Heart left ventricle (tissue), 16 donors: ENCODE measurements at regions not wholly inside any gene's neighbourhood (a gene's known extent, or its start where the extent isn't known, plus 50 kb on each side); places are given as distances from the start of the nearest gene placed in this dataset.

Experiments used
- ATAC-seq, 4 donors: fragments of 200-7000 bp; cut with Tn5 transposase; one replicate each; pipeline ENCODE4 v1.9.1; 2020 to 2022; ENCODE audit warnings: moderate library complexity in 4 of 4, mild to moderate bottlenecking in 3 of 4, moderate number of reproducible peaks in 1 of 4
- DNase-seq, 5 donors: peaks; one replicate each; pipeline ENCODE4 v3.0.0-alpha.2; 2020
- H3K27ac ChIP-seq, 12 donors: fragments of 200-600 bp; sonication (generic) in 4 of 12; one replicate each; pipeline versions ENCODE4 v1.5.0 to v1.8.0; 2016 to 2022; ENCODE audit warnings: mild to moderate bottlenecking in 2 of 12
- H3K27me3 ChIP-seq, 9 donors: fragments of 200-600 bp; sonication (generic) in 2 of 9; one replicate each; pipeline versions ENCODE4 v1.5.1 to v1.8.0; 2016 to 2022; ENCODE audit warnings: mild to moderate bottlenecking in 3 of 9
- H3K36me3 ChIP-seq, 9 donors: fragments of 200-600 bp; sonication (generic) in 2 of 9; one replicate each; pipeline versions ENCODE4 v1.5.0 to v1.8.0; 2018 to 2022; ENCODE audit warnings: mild to moderate bottlenecking in 2 of 9
- H3K4me1 ChIP-seq, 12 donors: fragments of 200-600 bp; sonication (generic) in 4 of 12; one replicate each; pipeline versions ENCODE4 v1.5.0 to v1.8.0; 2016 to 2022; ENCODE audit warnings: mild to moderate bottlenecking in 3 of 12
- H3K4me3 ChIP-seq, 12 donors: fragments of 200-600 bp; sonication (generic) in 4 of 12; one replicate each; pipeline versions ENCODE4 v1.5.0 to v1.8.0; 2017 to 2022; ENCODE audit warnings: mild to moderate bottlenecking in 9 of 12, moderate library complexity in 4 of 12
- H3K9me3 ChIP-seq, 12 donors: fragments of 200-600 bp; sonication (generic) in 4 of 12; one replicate each; pipeline versions ENCODE4 v1.5.0 to v1.8.0; 2016 to 2022; ENCODE audit warnings: mild to moderate bottlenecking in 1 of 12
- POLR2A ChIP-seq, 2 donors: fragments of 450-650 bp; IDR thresholded peaks; one replicate each; pipeline ENCODE4 v1.6.1; 2017; ENCODE audit warnings: antibody characterized with exemption in 2 of 2, mild to moderate bottlenecking in 2 of 2, moderate library complexity in 2 of 2
- WGBS, 4 donors: extraction: QIAGEN DNeasy Blood & Tissue Kit in 2 of 4; methylation state at CpG; one replicate each; pipeline versions ENCODE4 v1.1.5 to v1.1.7; 2013 to 2018; 5-methylcytosine and 5-hydroxymethylcytosine counted together
- intact Hi-C, 10 donors: fragments of 100-400 bp; cut with DNase I; formaldehyde crosslinking; loops; one replicate each; pipeline versions ENCODE4 v1.11.1 to v1.14.2; 2022
- TF ChIP-seq, protein P1 (sequence below), 12 donors: fragments of 200-600 bp; sonication (generic) in 4 of 12; IDR thresholded peaks; one replicate each; pipeline versions ENCODE4 v1.5.0 to v1.8.0; 2018 to 2022; ENCODE audit warnings: antibody characterized with exemption in 12 of 12, mild to moderate bottlenecking in 5 of 12
- donor health status: ischemic (EF 13 %, LVEDD 7.1; RV severe dilation, severe dysfunction).
- donor health status: healthy with polysubstance abuse.
- donor health status: DM: no; HTN: yes; CAD: no.
- donor health status: DM: no; HTN: no; CAD: no.
- donor health status: ischemic (EF 25% LVEDD 6.9; RV normal size, moderate dysfunction).
- donor health status: ischemic (EF 25% LVEDD 5.7; RV mildly dilated, moderate dysfunction).
- donor health status: healthy.
- donor health status: DM: yes; HTN: yes; CAD: no.
- donor health status: ischemic (EF 35%, LVEDD 5.7; RV mildly dilated, moderate dysfunction).
- donor health status: nonischemic (EF 11% LVEDD 7.7; RV severe dilation, severe dysfunction).
- donor health status: DM: yes; HTN: yes; CAD: no.
- donor health status: PGD.
- donor health status: ischemic (EF 29% LVEDD 5.4; RV normal size, mild dysfunction).
- donor health status: nonischemic (EF 23%, LVEDD 6.1; RV moderate dilation, normal function).

DNA sequence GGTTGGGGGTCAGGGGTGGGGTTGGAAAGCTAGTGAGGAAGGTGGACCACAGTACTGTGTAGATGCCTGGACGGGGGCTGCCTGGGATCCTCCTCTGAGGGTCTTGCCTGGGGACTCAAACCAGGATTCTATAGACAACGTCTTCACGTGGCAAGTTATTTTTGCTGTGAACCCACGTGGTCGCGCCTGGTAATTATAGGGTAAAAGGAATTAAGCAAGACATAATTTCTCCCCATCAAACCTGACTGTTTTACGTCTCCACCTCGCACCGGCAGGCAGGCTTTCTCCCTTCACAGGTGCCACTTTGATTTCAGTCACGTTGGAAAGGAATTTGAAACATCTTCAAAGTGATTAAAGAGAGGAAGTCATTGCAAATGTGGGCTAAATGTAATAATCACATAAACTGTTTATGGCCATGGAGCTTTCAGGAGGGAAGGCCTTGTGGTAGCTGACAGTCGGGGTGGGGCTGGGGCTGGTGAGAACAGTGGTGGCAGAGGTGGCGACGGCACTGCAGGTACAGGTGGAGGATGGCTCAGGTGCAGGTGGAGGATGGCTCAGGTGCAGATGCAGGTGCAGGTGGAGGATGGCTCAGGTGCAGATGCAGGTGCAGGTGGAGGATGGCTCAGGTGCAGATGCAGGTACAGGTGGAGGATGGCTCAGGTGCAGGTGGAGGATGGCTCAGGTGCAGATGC is 197.1 kb upstream of the NLRP1 start:
- WGBS, 4 donors = 62 to 76% (median 70%) methylated on average over 13 of the region's 13 CpGs

DNA sequence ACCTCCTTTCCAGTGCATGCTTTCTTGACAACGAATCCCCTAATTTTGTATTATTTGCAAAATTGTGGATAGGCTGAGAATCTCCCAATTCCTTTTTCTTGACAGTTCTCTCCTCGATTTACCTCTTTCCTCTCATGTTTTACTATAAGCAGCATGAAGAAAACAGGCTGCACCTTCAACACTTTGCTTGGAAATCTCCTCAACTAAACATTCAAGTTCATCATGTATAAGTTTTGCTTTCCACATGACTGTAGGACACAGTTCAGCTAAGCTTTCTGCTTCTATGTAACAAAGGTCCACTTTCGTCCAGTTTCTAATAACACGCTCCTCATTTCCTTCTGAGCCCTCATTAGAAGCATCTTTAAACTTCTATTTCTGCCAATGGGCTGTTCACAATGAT is 199.0 kb upstream of the NLRP1 start:
- Histone ChIP-seq H3K27ac (no peak overlapping the region), H3K27me3 (peaks cover 0 to 14% (median 0%) of the 10 kb centered on the region in 9 donors), H3K4me3 (no peak overlapping the region), H3K36me3 (no peaks in the 10 kb centered on the region), H3K9me3 (peaks cover 0 to 23% (median 10%) of the 10 kb centered on the region in 12 donors), H3K4me1 (no peaks in the 10 kb centered on the region)
- intact Hi-C loops = no loop called here
- TF ChIP-seq, protein P1, sequence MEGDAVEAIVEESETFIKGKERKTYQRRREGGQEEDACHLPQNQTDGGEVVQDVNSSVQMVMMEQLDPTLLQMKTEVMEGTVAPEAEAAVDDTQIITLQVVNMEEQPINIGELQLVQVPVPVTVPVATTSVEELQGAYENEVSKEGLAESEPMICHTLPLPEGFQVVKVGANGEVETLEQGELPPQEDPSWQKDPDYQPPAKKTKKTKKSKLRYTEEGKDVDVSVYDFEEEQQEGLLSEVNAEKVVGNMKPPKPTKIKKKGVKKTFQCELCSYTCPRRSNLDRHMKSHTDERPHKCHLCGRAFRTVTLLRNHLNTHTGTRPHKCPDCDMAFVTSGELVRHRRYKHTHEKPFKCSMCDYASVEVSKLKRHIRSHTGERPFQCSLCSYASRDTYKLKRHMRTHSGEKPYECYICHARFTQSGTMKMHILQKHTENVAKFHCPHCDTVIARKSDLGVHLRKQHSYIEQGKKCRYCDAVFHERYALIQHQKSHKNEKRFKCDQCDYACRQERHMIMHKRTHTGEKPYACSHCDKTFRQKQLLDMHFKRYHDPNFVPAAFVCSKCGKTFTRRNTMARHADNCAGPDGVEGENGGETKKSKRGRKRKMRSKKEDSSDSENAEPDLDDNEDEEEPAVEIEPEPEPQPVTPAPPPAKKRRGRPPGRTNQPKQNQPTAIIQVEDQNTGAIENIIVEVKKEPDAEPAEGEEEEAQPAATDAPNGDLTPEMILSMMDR (IDR thresholded peaks at IDR 0.05) = no peak
- no peak for TF ChIP-seq POLR2A (IDR thresholded peaks at IDR 0.05)
- WGBS, 4 donors = 88 to 89% (median 88%) methylated on average over 4 of the region's 4 CpGs
- DNase-seq (no peak), ATAC-seq (no peak)

More for the DNA sequence above, 197.1 kb upstream of the NLRP1 start:
- no peaks in the 10 kb centered on the region for H3K4me1 ChIP-seq
- H3K27ac ChIP-seq = no peak overlapping the region
- TF ChIP-seq, protein P1 (IDR thresholded peaks at IDR 0.05) = no peak
- no peak for TF ChIP-seq POLR2A (IDR thresholded peaks at IDR 0.05)
- no peaks in the 10 kb centered on the region for H3K36me3 ChIP-seq
- H3K9me3 ChIP-seq = peaks cover 0 to 23% (median 10%) of the 10 kb centered on the region in 12 donors
- no peak overlapping the region for H3K4me3 ChIP-seq
- ATAC-seq (no peak), DNase-seq (no peak)
- peaks cover 0 to 12% (median 0%) of the 10 kb centered on the region in 9 donors for H3K27me3 ChIP-seq
- intact Hi-C loops = no loop called here

- TF ChIP-seq, protein P1 (IDR thresholded peaks at IDR 0.05) = no peak
- no peak for TF ChIP-seq POLR2A (IDR thresholded peaks at IDR 0.05)
- peaks cover 0 to 23% (median 10%) of the 10 kb centered on the region in 12 donors for H3K9me3 ChIP-seq
- no peak for ATAC-seq
- WGBS, 4 donors = 54 to 92% (median 77%) methylated on average over 3 of the region's 3 CpGs
- H3K4me1 ChIP-seq = no peaks in the 10 kb centered on the region
- H3K36me3 ChIP-seq = no peaks in the 10 kb centered on the region
- H3K27ac ChIP-seq = no peak overlapping the region
- no peak overlapping the region for H3K4me3 ChIP-seq
- intact Hi-C loops = no loop called here
- peaks cover 0 to 20% (median 0%) of the 10 kb centered on the region in 9 donors for H3K27me3 ChIP-seq
- no peak for DNase-seq
Measured at GRCh38 chr17:5783851-5784250, 199.5 kb upstream of the NLRP1 start.

DNA sequence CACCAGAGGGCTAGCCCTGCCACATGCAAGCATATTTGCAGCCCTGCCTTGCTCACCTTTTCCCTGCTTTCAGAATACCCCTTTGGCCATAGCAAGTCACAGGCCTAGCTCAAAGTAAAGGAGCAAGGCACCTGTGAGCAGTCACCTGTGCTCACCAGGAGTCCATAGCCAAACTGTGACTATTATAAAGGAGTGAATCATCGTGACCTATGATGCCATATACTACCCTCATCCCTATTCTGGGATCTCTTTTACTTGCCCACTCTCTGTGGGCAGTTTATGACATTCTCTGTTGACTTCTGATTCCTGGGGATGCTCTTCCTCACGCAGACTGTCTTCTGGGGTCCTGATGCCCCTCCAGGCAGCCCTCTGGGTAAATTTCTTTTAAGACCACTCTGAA is 200.5 kb upstream of the NLRP1 start:
- 68 to 80% (median 76%) methylated on average over 2 of the region's 2 CpGs for WGBS, 4 donors
- H3K27me3 ChIP-seq = peaks cover 0 to 28% (median 0%) of the 10 kb centered on the region in 9 donors
- TF ChIP-seq, protein P1 (IDR thresholded peaks at IDR 0.05) = no peak
- no peak for TF ChIP-seq POLR2A (IDR thresholded peaks at IDR 0.05)
- ATAC-seq = no peak
- no peak for DNase-seq
- no peaks in the 10 kb centered on the region for H3K36me3 ChIP-seq
- H3K9me3 ChIP-seq = peaks cover 0 to 23% (median 10%) of the 10 kb centered on the region in 12 donors
- no peak overlapping the region for H3K27ac ChIP-seq
- no peak overlapping the region for H3K4me3 ChIP-seq
- intact Hi-C loops = no loop called here
- H3K4me1 ChIP-seq = no peaks in the 10 kb centered on the region
